ENCODE measurements at regions not wholly inside any gene's neighbourhood (a gene's known extent, or its start where the extent isn't known, plus 50 kb on each side); places are given as distances from the start of the nearest gene placed in this dataset.

DNA sequence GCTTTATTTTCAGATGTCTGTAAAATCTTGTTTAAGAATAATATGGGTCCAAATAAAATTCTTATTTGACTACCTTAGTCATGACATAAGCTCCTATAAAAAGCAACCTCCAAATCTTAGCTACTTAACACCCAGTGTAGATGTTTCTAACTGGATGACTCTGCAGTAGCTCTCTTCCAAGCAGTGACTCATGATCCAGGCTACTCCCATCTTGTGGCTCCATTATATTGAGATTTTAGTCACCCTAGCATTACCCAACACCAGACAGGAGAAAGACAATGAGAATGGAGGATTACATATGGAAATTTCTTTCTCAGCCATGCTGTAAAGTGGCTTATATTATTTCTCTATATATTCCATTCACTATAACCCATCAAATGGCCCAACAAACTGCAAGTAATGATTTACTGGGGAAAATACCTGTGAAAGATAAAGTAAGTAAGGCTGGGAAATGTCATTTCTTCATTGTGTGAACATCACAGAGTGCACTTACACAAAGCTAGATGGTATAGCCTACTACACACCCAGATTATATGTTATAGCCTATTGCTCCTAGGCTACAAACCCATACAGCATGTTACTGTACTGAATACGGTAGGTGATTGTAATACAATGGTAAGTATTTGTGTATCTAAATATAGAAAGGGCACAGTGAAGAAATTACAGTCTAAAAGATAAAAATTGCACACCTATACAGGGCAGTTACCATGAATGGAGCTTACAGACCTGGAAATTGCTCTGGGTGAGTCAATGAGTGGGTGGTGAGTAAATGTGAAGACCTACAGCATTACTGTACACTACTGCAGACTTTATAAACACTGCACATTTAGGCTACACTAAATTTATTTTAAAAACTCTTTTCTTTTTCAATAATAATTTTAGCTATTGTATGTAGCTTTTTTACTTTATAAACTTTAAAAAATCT is 163.2 kb downstream of the DYRK2 start:
- no peak for TF ChIP-seq POLR2AphosphoS5 (IDR thresholded peaks at IDR 0.05; ENCODE audit: low read depth, low read length)
- TF ChIP-seq, protein P1, sequence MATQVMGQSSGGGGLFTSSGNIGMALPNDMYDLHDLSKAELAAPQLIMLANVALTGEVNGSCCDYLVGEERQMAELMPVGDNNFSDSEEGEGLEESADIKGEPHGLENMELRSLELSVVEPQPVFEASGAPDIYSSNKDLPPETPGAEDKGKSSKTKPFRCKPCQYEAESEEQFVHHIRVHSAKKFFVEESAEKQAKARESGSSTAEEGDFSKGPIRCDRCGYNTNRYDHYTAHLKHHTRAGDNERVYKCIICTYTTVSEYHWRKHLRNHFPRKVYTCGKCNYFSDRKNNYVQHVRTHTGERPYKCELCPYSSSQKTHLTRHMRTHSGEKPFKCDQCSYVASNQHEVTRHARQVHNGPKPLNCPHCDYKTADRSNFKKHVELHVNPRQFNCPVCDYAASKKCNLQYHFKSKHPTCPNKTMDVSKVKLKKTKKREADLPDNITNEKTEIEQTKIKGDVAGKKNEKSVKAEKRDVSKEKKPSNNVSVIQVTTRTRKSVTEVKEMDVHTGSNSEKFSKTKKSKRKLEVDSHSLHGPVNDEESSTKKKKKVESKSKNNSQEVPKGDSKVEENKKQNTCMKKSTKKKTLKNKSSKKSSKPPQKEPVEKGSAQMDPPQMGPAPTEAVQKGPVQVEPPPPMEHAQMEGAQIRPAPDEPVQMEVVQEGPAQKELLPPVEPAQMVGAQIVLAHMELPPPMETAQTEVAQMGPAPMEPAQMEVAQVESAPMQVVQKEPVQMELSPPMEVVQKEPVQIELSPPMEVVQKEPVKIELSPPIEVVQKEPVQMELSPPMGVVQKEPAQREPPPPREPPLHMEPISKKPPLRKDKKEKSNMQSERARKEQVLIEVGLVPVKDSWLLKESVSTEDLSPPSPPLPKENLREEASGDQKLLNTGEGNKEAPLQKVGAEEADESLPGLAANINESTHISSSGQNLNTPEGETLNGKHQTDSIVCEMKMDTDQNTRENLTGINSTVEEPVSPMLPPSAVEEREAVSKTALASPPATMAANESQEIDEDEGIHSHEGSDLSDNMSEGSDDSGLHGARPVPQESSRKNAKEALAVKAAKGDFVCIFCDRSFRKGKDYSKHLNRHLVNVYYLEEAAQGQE (IDR thresholded peaks at IDR 0.05; ENCODE audit: insufficient read depth in 1 of 2, low read depth in 2 of 2, low read length in 2 of 2): no peak
